IMR-90 (cell line): ENCODE measurements at regions not wholly inside any gene's neighbourhood (a gene's known extent, or its start where the extent isn't known, plus 50 kb on each side); places are given as distances from the start of the nearest gene placed in this dataset.

Source experiments
- ATAC-seq: fragments of 200-7000 bp; cut with Tn5 transposase; 2 replicates; pipeline ENCODE4 v1.9.1; 2020; ENCODE audit warnings: low read depth, mild to moderate bottlenecking, moderate library complexity
- BruUV-seq: library from RNA; stranded (reverse); fragments of 400-500 nt; replicated peaks from 2 replicates; lab custom pipeline; 2021; lab: Mats Ljungman, UMichigan
- CTCF ChIA-PET: fragments of 300-600 bp; formaldehyde crosslinking; extraction: SDS; loops from one replicate; lab custom pipeline; 2021; ENCODE audit warnings: antibody characterized with exemption; lab: Yijun Ruan, JAX
- POLR2A ChIA-PET: fragments of 300-600 bp; sonication (Branson Sonifier 250); formaldehyde crosslinking; loops from one replicate; lab custom pipeline; 2022; ENCODE audit warnings: antibody characterized with exemption; ENCODE audit not compliant: unreplicated experiment; lab: Charles Lee
- DNase-seq: peaks from one replicate; pipeline ENCODE4 v3.0.0; 2013
- H2AFZ ChIP-seq: replicated peaks from 2 replicates; pipeline ENCODE3; 2013; ENCODE audit warnings: low read length, mild to moderate bottlenecking; ENCODE audit not compliant: poor library complexity
- H2AK5ac ChIP-seq: 2 replicates; pipeline ENCODE4 v1.6.1; 2013; ENCODE audit warnings: low read depth, low read length, inconsistent platforms
- H2AK9ac ChIP-seq: replicated peaks from 2 replicates; pipeline ENCODE3; 2013; ENCODE audit warnings: mild to moderate bottlenecking, low read depth, low read length, moderate library complexity; ENCODE audit not compliant: poor library complexity
- H2BK120ac ChIP-seq: 2 replicates; pipeline ENCODE4 v1.6.1; 2013; ENCODE audit warnings: low read depth, low read length, inconsistent platforms
- H2BK15ac ChIP-seq: 3 replicates; pipeline ENCODE4 v1.6.1; 2013; ENCODE audit warnings: low read depth, low read length, inconsistent platforms
- H2BK20ac ChIP-seq: 2 replicates; pipeline ENCODE4 v1.6.1; 2013; ENCODE audit warnings: low read depth, mild to moderate bottlenecking, inconsistent platforms, low read length, moderate library complexity
- H2BK5ac ChIP-seq: 2 replicates; pipeline ENCODE4 v1.6.1; 2013; ENCODE audit warnings: mild to moderate bottlenecking, low read depth, low read length, inconsistent platforms; ENCODE audit not compliant: poor library complexity, severe bottlenecking
- H3K14ac ChIP-seq: replicated peaks from 2 replicates; pipeline ENCODE4 v1.6.1; 2013; ENCODE audit warnings: low read depth, low read length, inconsistent platforms
- H3K18ac ChIP-seq: 2 replicates; pipeline ENCODE4 v1.6.1; 2013; ENCODE audit warnings: low read depth, low read length, control low read depth
- H3K23ac ChIP-seq: 2 replicates; pipeline ENCODE4 v1.6.1; 2013; ENCODE audit warnings: low read depth, low read length, inconsistent platforms
- H3K27ac ChIP-seq: 2 replicates; pipeline ENCODE4 v1.5.1; 2013; ENCODE audit warnings: mild to moderate bottlenecking, control low read depth, low read length; ENCODE audit not compliant: insufficient read depth
- H3K27me3 ChIP-seq: 2 replicates; pipeline ENCODE4 v1.6.1; 2013; ENCODE audit warnings: low read length; ENCODE audit not compliant: control insufficient read depth, insufficient read depth
- H3K36me3 ChIP-seq: 2 replicates; pipeline ENCODE4 v1.6.1; 2013; ENCODE audit warnings: low read length, mixed read lengths; ENCODE audit not compliant: control insufficient read depth, insufficient read depth
- H3K4ac ChIP-seq: 2 replicates; pipeline ENCODE4 v1.6.1; 2013; ENCODE audit warnings: low read depth, low read length, inconsistent platforms
- H3K4me1 ChIP-seq: 2 replicates; pipeline ENCODE4 v1.6.1; 2013; ENCODE audit warnings: low read length, mixed read lengths; ENCODE audit not compliant: control insufficient read depth, insufficient read depth
- H3K4me2 ChIP-seq: 2 replicates; pipeline ENCODE4 v1.6.1; 2013; ENCODE audit warnings: low read depth, mild to moderate bottlenecking, control low read depth, low read length, moderate library complexity
- H3K4me3 ChIP-seq: 2 replicates; pipeline ENCODE4 v1.5.1; 2013; ENCODE audit warnings: low read depth, mild to moderate bottlenecking, control low read depth, low read length, moderate library complexity; ENCODE audit not compliant: insufficient read depth
- H3K56ac ChIP-seq: 2 replicates; pipeline ENCODE4 v1.6.1; 2013; ENCODE audit warnings: low read length, inconsistent platforms; ENCODE audit not compliant: insufficient read depth; ENCODE audit errors: extremely low read depth
- H3K79me1 ChIP-seq, 2 experiments: 2 replicates each; pipeline ENCODE4 v1.6.1; 2013; ENCODE audit warnings: low read length in 2 of 2, inconsistent platforms in 1 of 2, low read depth in 1 of 2
- H3K9ac ChIP-seq: 2 replicates; pipeline ENCODE4 v1.6.1; 2013; ENCODE audit warnings: low read depth, low read length, control low read depth
- H3K9me1 ChIP-seq: 2 replicates; pipeline ENCODE4 v1.6.1; 2013; ENCODE audit warnings: low read length, inconsistent platforms; ENCODE audit not compliant: insufficient read depth
- H3K9me3 ChIP-seq: 2 replicates; pipeline ENCODE4 v1.6.1; 2013; ENCODE audit warnings: low read length; ENCODE audit not compliant: control insufficient read depth, insufficient read depth
- H4K20me1 ChIP-seq: 2 replicates; pipeline ENCODE4 v1.6.1; 2013; ENCODE audit warnings: low read length, inconsistent platforms; ENCODE audit not compliant: insufficient read depth
- H4K5ac ChIP-seq: 2 replicates; pipeline ENCODE4 v1.6.1; 2013; ENCODE audit warnings: mild to moderate bottlenecking, low read depth, low read length, control low read depth
- H4K8ac ChIP-seq, 2 experiments: 2 replicates each; pipeline ENCODE4 v1.6.1; 2013; ENCODE audit warnings: low read depth in 2 of 2, low read length in 2 of 2, control low read depth in 1 of 2, inconsistent platforms in 1 of 2
- H4K91ac ChIP-seq: 2 replicates; pipeline ENCODE4 v1.6.1; 2013; ENCODE audit warnings: low read depth, low read length, inconsistent platforms; ENCODE audit not compliant: insufficient read depth
- BHLHE40 ChIP-seq: fragments of 150-350 bp; IDR thresholded peaks from 2 replicates; pipeline ENCODE4 v1.6.1; 2016; ENCODE audit warnings: mild to moderate bottlenecking, low read depth, low read length
- CEBPB ChIP-seq: IDR thresholded peaks from 2 replicates; pipeline ENCODE4 v1.6.1; 2012; ENCODE audit warnings: low read depth, low read length, improper control_type of control experiment
- CHD1 ChIP-seq: IDR thresholded peaks from 2 replicates; pipeline ENCODE4 v1.6.1; 2012; ENCODE audit warnings: low read depth, low read length, improper control_type of control experiment
- FOS ChIP-seq: fragments of 150-350 bp; IDR thresholded peaks from 2 replicates; pipeline ENCODE4 v1.6.1; 2016; ENCODE audit warnings: low read depth, low read length
- MAZ ChIP-seq: IDR thresholded peaks from 2 replicates; pipeline ENCODE4 v1.6.1; 2012; ENCODE audit warnings: low read depth, mild to moderate bottlenecking, low read length, improper control_type of control experiment, moderate library complexity, borderline replicate concordance
- MXI1 ChIP-seq: IDR thresholded peaks from 2 replicates; pipeline ENCODE4 v1.6.1; 2012; ENCODE audit warnings: low read depth, mild to moderate bottlenecking, low read length, moderate library complexity, borderline replicate concordance
- NFE2L2 ChIP-seq: fragments of 150-350 bp; IDR thresholded peaks from 2 replicates; pipeline ENCODE4 v1.6.1; 2016; ENCODE audit warnings: low read depth, mild to moderate bottlenecking, low read length
- POLR2A ChIP-seq: IDR thresholded peaks from 2 replicates; pipeline ENCODE4 v1.6.1; 2012; ENCODE audit warnings: mild to moderate bottlenecking, low read depth, low read length
- RAD21 ChIP-seq: IDR thresholded peaks from 2 replicates; pipeline ENCODE4 v1.6.1; 2012; ENCODE audit warnings: low read length, improper control_type of control experiment
- RCOR1 ChIP-seq: IDR thresholded peaks from 2 replicates; pipeline ENCODE4 v1.6.1; 2012; ENCODE audit warnings: mild to moderate bottlenecking, low read length, improper control_type of control experiment; ENCODE audit not compliant: insufficient replicate concordance
- RFX5 ChIP-seq: IDR thresholded peaks from 2 replicates; pipeline ENCODE4 v1.8.0; 2012; ENCODE audit warnings: low read depth, mild to moderate bottlenecking, low read length, moderate library complexity
- SMC3 ChIP-seq: fragments of 150-350 bp; IDR thresholded peaks from 2 replicates; pipeline ENCODE4 v1.6.1; 2016; ENCODE audit warnings: low read depth, mild to moderate bottlenecking, antibody characterized with exemption, low read length, moderate library complexity
- WGBS, 2 experiments: methylation state at CpG; one replicate each; pipeline versions ENCODE4 v1.1.5 to v1.1.7; 2013; ENCODE audit warnings: missing lambda C conversion rate in 2 of 2; ENCODE audit not compliant: insufficient read length in 1 of 2; ENCODE audit errors: extremely low coverage in 2 of 2; 5-methylcytosine and 5-hydroxymethylcytosine counted together
- dilution Hi-C: fragments of 300-500 bp; cut with HindIII; formaldehyde crosslinking; loops from one replicate; pipeline ENCODE4 v1.14.3; 2018; ENCODE audit warnings: low sequenced_read_pairs; ENCODE audit not compliant: unreplicated experiment
- in situ Hi-C: fragments of 300-500 bp; cut with MboI; formaldehyde crosslinking; loops from 3 replicates; pipeline ENCODE4 v1.14.3; 2019; ENCODE audit warnings: low sequenced_read_pairs, inconsistent platforms, mixed read lengths
- intact Hi-C: fragments of 100-400 bp; cut with micrococcal nuclease; formaldehyde crosslinking; loops from 2 replicates; pipeline ENCODE4 v1.10.0; 2022
- TF ChIP-seq, protein P1 (sequence below): fragments of 150-350 bp; IDR thresholded peaks from 2 replicates; pipeline ENCODE4 v1.6.1; 2017; ENCODE audit warnings: mild to moderate bottlenecking, antibody characterized with exemption, low read length, low read depth
- TF ChIP-seq, protein P2 (sequence below): conservative IDR thresholded peaks from 2 replicates; pipeline ENCODE4 v1.5.1; 2012; ENCODE audit warnings: mild to moderate bottlenecking, low read depth, low read length, improper control_type of control experiment

DNA sequence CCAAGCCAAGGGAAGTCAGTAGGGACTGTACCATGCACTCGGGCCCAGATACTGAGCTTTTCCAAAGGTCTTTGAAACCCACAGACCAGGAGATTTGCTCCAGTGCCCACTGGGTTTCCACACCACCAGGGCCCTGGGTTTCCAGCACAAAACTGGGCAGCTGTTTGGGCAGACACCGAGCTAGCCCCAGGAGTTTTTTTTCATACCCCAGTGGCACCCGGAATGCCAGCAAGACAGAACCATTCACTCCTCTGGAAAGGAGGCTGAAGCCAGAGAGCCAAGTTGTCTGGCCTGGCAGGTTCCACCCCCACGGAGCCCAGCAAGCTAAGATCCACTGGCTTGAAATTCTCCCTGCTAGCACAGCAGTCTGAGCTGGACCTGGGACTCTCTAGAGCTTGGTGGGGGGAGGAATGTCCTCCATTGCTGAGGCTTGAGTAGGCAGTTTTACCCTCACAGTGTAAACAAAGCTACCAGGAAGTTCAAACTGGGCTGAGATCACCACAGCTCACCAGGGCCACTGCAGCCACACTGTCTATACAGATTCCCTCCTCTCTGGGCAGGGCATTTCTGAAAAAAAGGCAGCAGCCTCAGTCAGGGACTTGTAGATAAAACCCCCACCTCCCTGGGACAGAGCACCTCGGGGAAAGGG is 793.7 kb downstream of the RPS29 start:
- Histone ChIP-seq H2BK15ac (no peak overlapping the region), H3K9me3 (no peaks in the 10 kb centered on the region), H4K8ac (peak overlapping the region; percentile 21 to 41; a peak in 1 of 4 replicates), H3K9me1 (no peaks in the 10 kb centered on the region), H4K91ac (no peak overlapping the region), H3K18ac (no peak overlapping the region), H3K14ac (no peak overlapping the region), H3K36me3 (no peaks in the 10 kb centered on the region), H4K20me1 (no peaks in the 10 kb centered on the region), H3K4me1 (no peaks in the 10 kb centered on the region), H4K5ac (0 out of 2 replicates have a peak overlapping the region, but pooled peaks have one; percentile 35), H3K4ac (no peak overlapping the region; the same call in 1 of the 2 replicates), H2BK5ac (peak overlapping the region; percentile 26), H3K27me3 (no peaks in the 10 kb centered on the region), H2AK5ac (no peak overlapping the region), H3K23ac (no peak overlapping the region), H2AK9ac (no peak overlapping the region), H2BK120ac (peak overlapping the region; percentile 8; the same call in 1 of the 2 replicates), H3K4me3 (no peak overlapping the region), H3K56ac (no peak overlapping the region), H3K27ac (no peak overlapping the region), H2AFZ (peak overlapping the region; percentile 8), H2BK20ac (no peak overlapping the region), H3K79me1 (no peaks in the 10 kb centered on the region), H3K9ac (no peak overlapping the region), H3K4me2 (no peak overlapping the region)
- dilution Hi-C loops = no loop called here
- peak; percentile 90 for ATAC-seq
- TF ChIP-seq RFX5 (no peak), RCOR1 (no peak), CHD1 (no peak), MXI1 (no peak), CEBPB (no peak), RAD21 (no peak), NFE2L2 (no peak), POLR2A (no peak), FOS (no peak), SMC3 (no peak), BHLHE40 (no peak), MAZ (no peak)
- TF ChIP-seq, protein P1, sequence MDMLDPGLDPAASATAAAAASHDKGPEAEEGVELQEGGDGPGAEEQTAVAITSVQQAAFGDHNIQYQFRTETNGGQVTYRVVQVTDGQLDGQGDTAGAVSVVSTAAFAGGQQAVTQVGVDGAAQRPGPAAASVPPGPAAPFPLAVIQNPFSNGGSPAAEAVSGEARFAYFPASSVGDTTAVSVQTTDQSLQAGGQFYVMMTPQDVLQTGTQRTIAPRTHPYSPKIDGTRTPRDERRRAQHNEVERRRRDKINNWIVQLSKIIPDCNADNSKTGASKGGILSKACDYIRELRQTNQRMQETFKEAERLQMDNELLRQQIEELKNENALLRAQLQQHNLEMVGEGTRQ = no peak
- TF ChIP-seq, protein P2, sequence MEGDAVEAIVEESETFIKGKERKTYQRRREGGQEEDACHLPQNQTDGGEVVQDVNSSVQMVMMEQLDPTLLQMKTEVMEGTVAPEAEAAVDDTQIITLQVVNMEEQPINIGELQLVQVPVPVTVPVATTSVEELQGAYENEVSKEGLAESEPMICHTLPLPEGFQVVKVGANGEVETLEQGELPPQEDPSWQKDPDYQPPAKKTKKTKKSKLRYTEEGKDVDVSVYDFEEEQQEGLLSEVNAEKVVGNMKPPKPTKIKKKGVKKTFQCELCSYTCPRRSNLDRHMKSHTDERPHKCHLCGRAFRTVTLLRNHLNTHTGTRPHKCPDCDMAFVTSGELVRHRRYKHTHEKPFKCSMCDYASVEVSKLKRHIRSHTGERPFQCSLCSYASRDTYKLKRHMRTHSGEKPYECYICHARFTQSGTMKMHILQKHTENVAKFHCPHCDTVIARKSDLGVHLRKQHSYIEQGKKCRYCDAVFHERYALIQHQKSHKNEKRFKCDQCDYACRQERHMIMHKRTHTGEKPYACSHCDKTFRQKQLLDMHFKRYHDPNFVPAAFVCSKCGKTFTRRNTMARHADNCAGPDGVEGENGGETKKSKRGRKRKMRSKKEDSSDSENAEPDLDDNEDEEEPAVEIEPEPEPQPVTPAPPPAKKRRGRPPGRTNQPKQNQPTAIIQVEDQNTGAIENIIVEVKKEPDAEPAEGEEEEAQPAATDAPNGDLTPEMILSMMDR = no peak
- POLR2A ChIA-PET = no interaction called here
- BruUV-seq = no TSS peak
- CTCF ChIA-PET = no interaction called here
- peak; percentile 29 for DNase-seq
- in situ Hi-C loops = no loop called here
- 80% methylated on average over 1 of the region's 5 CpGs; no CpG with 5 or more reads in 1 of the 2 experiments for WGBS, 2 experiments
- intact Hi-C loops = no loop called here
